PFSK-1 (cell line): ENCODE measurements at regions not wholly inside any gene's neighbourhood (a gene's known extent, or its start where the extent isn't known, plus 50 kb on each side); places are given as distances from the start of the nearest gene placed in this dataset.

Experiments
- FOXP2 ChIP-seq: optimal IDR thresholded peaks from 2 replicates; pipeline ENCODE3; 2011; ENCODE audit warnings: borderline replicate concordance, control low read depth, inconsistent platforms; ENCODE audit not compliant: insufficient read depth; ENCODE audit errors: extremely low read length, extremely low read depth
- POLR2AphosphoS5 ChIP-seq: IDR thresholded peaks from 2 replicates; pipeline ENCODE4 v1.6.1; 2012; ENCODE audit warnings: low read depth, mild to moderate bottlenecking, control low read depth, low read length, moderate library complexity
- REST ChIP-seq, 2 experiments: IDR thresholded peaks; 2 replicates each; pipeline versions ENCODE4 v1.6.1 to v1.8.0; 2011 to 2012; ENCODE audit warnings: low read depth in 2 of 2, low read length in 2 of 2, control low read depth in 1 of 2, inconsistent platforms in 1 of 2, mild to moderate bottlenecking in 1 of 2, moderate library complexity in 1 of 2; ENCODE audit not compliant: insufficient read depth in 1 of 2
- SIN3A ChIP-seq: IDR thresholded peaks from 2 replicates; pipeline ENCODE4 v1.6.1; 2012; ENCODE audit warnings: mild to moderate bottlenecking, low read length, moderate library complexity, borderline replicate concordance; ENCODE audit not compliant: insufficient read depth
- TAF1 ChIP-seq: IDR thresholded peaks from 2 replicates; pipeline ENCODE4 v1.6.1; 2012; ENCODE audit warnings: low read length, control low read depth, borderline replicate concordance; ENCODE audit not compliant: insufficient read depth

DNA sequence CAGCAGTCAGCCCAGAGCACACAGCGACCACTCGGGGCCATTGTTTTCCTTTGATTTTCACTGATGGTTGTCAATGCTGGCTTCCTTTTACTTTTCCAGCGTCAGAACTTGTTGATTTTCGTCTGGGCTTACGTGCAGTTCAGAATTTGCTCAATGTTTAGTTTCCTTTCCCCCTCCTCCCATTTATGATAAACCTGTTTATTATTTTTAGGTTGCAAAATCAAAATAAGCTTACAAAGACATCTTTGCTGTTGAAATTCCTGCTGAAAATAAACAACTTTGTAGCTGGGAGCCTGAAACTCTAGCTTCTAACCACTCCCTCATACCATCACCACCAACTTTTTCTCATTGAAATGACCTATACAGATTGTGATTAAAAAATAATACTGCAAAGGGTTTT lies 83.1 kb upstream of the LYZL1 start:
- no peak for TF ChIP-seq TAF1
- no peak for TF ChIP-seq POLR2AphosphoS5
- TF ChIP-seq SIN3A, result no peak
- no peak for TF ChIP-seq REST (IDR thresholded peaks at IDR 0.05; ENCODE audit: insufficient read depth in 1 of 2, low read depth in 2 of 2, low read length in 2 of 2)
- no peak for TF ChIP-seq FOXP2
